HFF-Myc (cell line): ENCODE measurements at regions not wholly inside any gene's neighbourhood (a gene's known extent, or its start where the extent isn't known, plus 50 kb on each side); places are given as distances from the start of the nearest gene placed in this dataset.

Source experiments
- DNase-seq: peaks from one replicate; pipeline ENCODE4 v3.0.0-alpha.2; 2011; ENCODE audit warnings: low read depth; ENCODE audit errors: extremely low read depth
- H3K4me3 ChIP-seq: replicated peaks from 2 replicates; pipeline ENCODE4 v1.5.1; 2011; ENCODE audit warnings: low read depth, mild to moderate bottlenecking, control low read depth, low read length
- CTCF ChIP-seq: IDR thresholded peaks from 2 replicates; pipeline ENCODE4 v1.5.1; 2012; ENCODE audit warnings: mild to moderate bottlenecking, low read depth, low read length, control low read depth; ENCODE audit errors: missing control alignments

- no peak for DNase-seq
- TF ChIP-seq CTCF: no peak
- no peak overlapping the region for H3K4me3 ChIP-seq
Measured at GRCh38 chr13:67726979-67727378, 496.8 kb upstream of the PCDH9 start.

- DNase-seq: no peak
- no peak for TF ChIP-seq CTCF
- H3K4me3 ChIP-seq: no peak overlapping the region
Measured at GRCh38 chr13:67725999-67726398, 495.9 kb upstream of the PCDH9 start.

- no peak for DNase-seq
- no peak for TF ChIP-seq CTCF
Measured at GRCh38 chr13:67713571-67713970, 483.4 kb upstream of the PCDH9 start.

GRCh38 chr13:67696775-67697174 lies 466.6 kb upstream of the PCDH9 start:
- H3K4me3 ChIP-seq: no peak overlapping the region
- DNase-seq: no peak
- no peak for TF ChIP-seq CTCF

More at GRCh38 chr13:67713571-67713970, 483.4 kb upstream of the PCDH9 start:
- H3K4me3 ChIP-seq: no peak overlapping the region

- no peak for DNase-seq
- H3K4me3 ChIP-seq: no peak overlapping the region
- TF ChIP-seq CTCF: no peak
Measured at GRCh38 chr13:67664502-67664901, 434.4 kb upstream of the PCDH9 start.

- H3K4me3 ChIP-seq: no peak overlapping the region
- no peak for TF ChIP-seq CTCF
- no peak for DNase-seq
Measured at GRCh38 chr13:67662997-67663396, 432.9 kb upstream of the PCDH9 start.

GRCh38 chr13:67652887-67653286 lies 422.8 kb upstream of the PCDH9 start:
- DNase-seq: no peak
- no peak for TF ChIP-seq CTCF
- no peak overlapping the region for H3K4me3 ChIP-seq
